Left forelimb (tissue), 1 donor: ENCODE measurements at regions not wholly inside any gene's neighbourhood (a gene's known extent, or its start where the extent isn't known, plus 50 kb on each side); places are given as distances from the start of the nearest gene placed in this dataset.
"Not testable (repeated sequence)": the region's sequence is repeated elsewhere in the genome, so short reads cannot be mapped to it uniquely, and the experiment has no call there.

Source experiments
- DNase-seq: peaks from one replicate; pipeline ENCODE4 v3.0.0-alpha.2; 2018; ENCODE audit warnings: low spot score

DNA sequence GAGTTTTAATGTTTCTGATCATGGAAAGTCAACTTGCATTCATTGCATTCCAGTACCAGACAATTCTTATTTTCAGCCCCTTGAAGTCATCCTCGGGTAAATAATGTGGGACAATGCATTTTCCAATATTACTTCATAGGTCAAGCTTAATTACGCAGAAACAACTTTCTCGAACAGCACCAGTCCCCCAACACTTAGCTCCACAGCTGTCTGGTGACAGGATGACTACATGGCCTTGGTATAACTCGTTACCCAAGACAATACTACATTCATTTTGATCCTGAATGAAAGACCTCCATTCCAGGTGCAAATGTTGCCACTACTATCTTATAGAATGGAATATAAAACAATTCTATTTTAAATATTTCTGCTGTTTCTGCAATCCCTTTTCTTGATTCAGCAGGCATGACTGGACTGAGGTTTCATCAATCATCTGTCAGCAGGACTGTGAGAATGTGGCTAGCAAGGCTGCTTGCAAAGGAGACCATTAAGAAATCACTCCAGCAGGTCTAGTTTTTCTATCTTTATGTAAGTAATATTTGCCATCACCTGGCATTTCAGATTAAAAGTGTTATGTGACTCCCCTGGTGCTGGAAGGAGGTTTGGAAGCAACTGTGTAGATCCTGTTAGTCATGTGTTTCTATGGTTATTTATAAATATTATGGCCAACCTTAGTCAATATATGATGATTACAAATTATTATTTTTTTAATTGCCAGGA is 147.9 kb downstream of the HAO1 start:
- no peak for DNase-seq

DNA sequence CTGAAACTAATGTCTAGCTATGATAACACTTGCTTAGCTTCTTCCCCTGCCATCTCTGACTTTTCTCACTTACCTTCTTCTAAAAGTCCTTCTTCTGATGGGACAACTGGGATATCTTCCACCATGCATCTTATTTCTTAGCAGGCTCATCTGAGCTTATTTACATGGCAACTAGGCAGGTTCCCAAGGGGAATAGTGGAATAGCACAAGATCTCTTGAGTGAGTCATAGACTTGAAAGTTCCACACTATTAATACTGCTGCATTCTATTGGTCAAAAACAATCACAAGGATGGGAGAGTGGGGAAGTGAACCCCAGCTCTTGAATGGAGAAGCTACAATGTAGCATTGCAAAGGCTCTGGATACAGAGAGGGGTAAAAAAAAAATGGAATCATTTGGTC is 142.1 kb downstream of the HAO1 start:
- no peak for DNase-seq

DNA sequence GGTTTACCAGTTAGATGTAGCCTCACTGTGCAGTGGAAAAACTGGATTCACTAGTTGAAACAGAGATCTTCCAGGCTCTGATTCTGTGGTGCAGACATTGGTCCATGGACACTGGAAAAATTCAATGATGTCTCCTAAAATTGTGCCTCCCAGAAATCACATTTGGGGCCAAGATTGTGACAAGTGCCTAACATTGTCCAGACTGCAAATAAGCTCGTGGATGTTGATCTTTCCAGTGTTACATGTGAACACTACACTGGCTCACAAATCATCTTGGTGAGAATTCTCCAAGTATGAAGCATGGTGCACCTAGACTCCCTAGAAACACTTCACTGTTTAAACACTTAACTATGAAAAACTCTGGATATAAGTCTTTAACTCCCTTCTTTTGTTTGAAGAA is 140.4 kb downstream of the HAO1 start:
- DNase-seq = no peak

DNA sequence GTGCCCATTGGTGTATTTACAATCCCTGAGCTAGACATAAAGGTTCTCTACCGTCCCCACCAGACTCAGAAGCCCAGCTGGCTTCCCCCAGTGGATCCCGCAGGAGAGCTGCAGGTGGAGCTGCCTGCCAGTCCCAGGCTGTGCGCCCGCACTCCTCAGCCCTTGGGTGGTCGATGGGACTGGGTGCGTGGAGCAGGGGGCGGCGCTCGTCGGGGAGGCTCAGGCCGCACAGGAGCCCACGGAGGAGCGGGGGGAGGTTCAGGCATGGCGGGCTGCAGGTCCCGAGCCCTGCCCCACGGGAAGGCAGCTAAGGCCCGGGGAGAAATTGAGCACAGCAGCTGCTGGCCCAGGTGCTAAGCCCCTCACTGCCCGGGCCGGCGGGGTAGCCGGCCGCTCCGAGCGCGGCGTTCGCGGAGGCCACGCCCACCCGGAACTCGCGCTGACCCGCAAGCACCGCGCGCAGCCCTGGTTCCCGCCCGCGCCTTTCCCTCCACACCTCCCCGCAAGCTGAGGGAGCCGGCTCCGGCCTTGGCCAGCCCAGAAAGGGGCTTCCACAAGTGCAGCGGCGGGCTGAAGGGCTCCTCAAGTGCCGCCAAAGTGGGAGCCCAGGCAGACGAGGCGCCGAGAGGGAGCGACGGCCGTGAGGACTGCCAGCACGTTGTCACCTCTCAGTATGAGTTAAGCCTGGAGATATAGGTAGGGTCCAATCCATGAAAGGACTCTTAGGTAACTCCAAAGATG is 136.7 kb downstream of the HAO1 start:
- not testable (repeated sequence) for DNase-seq

DNA sequence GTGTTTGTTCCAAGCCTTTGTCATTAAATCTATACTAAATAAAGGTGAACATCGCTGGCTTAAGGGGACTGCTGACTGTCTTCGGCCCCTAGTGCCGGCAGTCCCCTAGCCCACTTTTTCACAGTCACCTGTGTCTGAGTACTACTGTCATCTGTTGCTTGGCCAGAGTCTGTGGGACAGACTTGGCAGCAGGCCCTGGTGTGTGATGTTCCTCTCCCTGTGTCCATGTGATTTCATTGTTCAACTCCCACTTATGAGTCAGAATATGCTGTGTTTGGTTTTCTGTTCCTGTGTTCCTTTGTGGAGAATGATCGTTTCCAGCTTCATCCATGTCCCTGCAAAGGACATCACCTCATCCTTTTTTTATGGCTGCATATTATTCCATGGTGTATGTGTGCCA is 133.4 kb downstream of the HAO1 start:
- no peak for DNase-seq

DNA sequence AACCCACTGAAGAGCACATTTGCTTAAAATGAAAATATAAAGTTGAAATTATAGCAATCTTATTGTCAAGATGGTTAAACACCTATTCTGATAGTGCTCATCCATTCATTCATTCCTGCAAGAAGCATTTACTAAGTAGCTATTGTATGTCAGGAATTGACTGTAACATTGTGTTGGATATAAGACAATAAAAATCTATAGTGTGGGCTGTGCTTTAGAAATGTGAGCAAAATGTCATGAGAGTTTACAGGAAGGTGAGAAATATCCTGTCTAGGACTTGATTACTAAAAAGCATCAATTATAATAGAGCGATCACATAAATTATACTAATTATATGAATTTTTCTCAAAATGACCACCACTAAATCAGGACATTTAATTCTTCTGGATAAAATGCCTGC is 123.0 kb downstream of the HAO1 start:
- DNase-seq = no peak

DNA sequence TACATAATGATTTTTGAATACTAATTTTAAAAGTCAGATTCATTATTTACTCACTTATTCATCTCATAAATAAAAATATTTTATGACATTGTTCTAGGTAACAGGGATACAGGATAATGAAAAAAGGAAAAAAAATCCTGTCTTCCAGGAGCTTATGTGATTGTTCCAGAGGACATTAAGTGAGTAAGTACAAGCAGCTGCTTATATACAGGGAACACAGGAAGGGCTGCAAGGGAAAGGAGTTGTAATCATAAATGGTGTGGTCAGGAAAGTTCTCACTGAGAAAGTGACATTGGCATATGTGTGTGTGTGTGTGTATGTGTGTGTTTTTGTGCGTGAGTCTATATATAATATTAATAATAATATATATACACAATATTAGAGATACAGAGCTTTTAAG is 121.8 kb downstream of the HAO1 start:
- DNase-seq = no peak

DNA sequence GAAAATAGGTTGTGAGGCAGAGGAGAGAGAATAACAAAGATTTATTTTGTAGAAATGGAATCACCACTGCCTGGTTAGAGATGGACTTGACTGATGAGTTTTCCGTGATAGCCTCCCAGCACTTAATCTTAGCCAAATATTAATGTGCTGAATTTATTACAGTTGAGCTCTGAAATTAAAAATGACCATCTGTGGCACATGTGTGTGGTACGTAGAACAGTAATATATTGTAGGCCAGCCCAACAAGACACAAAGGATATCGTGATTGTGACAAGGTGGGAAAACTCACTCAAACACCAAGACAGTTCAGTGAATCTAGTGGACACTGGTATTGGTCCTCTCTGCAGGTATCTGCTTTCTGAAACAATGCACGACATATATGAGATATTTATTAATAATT is 119.4 kb downstream of the HAO1 start:
- DNase-seq = no peak

DNA sequence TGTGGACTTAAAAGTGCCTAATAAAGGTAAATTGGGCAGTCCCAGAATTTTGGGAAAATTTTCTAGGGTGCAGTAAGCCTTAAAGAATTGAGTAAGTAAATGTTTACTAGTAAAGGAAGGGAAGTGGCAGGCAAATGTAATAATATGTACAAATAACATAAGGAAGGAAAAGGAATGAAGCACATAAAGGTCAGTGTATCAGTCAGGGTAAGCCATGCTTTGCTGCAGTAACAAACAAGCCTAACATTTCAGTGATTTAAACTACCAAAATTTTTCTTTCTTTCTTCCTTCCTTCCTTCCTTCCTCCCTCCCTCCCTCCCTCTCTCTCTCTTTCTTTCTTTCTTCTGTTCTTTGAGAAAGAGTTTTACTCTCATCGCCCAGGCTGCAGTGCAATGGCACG is 117.5 kb downstream of the HAO1 start:
- no peak for DNase-seq

DNA sequence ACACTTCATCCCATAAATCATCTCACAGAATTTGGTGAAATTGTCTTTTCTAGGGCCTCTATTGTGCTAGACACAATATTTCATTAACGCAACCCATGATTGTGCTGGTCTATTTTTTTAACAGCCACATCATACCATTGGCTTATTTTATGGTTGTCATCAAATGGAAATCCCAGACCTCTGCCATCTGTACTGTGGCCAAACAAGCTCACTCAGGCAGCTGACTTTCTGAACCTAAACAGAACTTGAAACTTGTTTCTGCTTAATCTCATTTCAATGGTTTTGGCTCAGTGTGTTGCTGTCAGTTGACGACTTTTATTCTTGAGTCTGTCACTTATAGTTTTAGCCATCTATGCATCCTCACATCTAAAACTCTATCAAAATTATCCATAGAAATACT is 111.8 kb downstream of the HAO1 start:
- DNase-seq = no peak

DNA sequence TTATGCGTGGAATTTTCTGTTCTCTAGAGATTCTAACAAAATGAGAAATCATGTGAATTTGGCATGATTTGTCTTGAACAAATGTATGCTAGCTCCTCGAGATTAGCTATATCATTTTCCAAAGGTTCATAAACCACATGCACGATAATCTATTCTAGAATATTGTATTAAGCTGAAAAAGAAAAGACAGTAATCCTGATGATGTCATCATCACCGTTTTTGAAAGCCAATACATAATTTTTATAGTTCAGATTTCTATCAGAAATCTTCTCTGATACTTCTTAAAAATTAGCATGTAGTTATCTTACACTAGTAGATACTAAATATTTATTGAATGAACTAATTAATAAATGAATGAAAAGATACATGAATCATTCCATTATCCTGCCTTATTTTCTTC is 111.2 kb downstream of the HAO1 start:
- DNase-seq = no peak

DNA sequence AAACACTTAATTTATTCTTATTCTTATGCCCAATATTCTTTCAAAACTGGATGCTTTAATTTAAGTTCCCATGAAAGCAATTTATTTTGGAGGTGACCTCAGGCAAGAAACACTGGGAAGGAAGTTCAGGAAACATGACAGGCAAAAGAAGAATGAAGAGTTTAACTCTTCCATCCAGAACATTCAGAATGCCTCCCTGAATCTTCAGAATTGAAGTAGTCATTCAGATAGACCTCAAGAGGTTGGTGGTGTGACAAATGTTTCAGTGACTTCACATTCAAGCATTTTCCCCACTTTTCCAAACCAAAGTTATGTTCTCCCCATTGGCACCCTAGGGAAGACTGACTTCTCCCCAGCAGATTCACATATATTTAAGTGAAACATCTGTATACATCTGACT is 110.5 kb downstream of the HAO1 start:
- no peak for DNase-seq
